DMS114 treated with DMSO at 0.1 percent for 48 hours (cell line): ENCODE measurements at regions not wholly inside any gene's neighbourhood (a gene's known extent, or its start where the extent isn't known, plus 50 kb on each side); places are given as distances from the start of the nearest gene placed in this dataset.
"Not testable (repeated sequence)": the region's sequence is repeated elsewhere in the genome, so short reads cannot be mapped to it uniquely, and the experiment has no call there.

Experiments used
- DNase-seq: peaks from one replicate; lab custom pipeline; 2025; ENCODE audit not compliant: unreplicated experiment; lab: John Stamatoyannopoulos, UW

GRCh38 chr5:77910602-77911188 is 134.6 kb upstream of the TBCA start:
- no peak for DNase-seq

GRCh38 chr5:77909237-77909636 is 133.1 kb upstream of the TBCA start:
- DNase-seq: no peak

GRCh38 chr5:77908787-77909186 is 132.6 kb upstream of the TBCA start:
- DNase-seq: no peak

- no peak for DNase-seq
These were observed 131.6 kb upstream of the TBCA start for GRCh38 chr5:77907786-77908185.

GRCh38 chr5:77906806-77907205 is 130.7 kb upstream of the TBCA start:
- no peak for DNase-seq

GRCh38 chr5:77904362-77904761 is 128.2 kb upstream of the TBCA start:
- no peak for DNase-seq

GRCh38 chr5:77900691-77901090 is 124.6 kb upstream of the TBCA start:
- no peak for DNase-seq

- DNase-seq: no peak
These were observed 122.2 kb upstream of the TBCA start for GRCh38 chr5:77898385-77898784.

GRCh38 chr5:77896338-77896737 is 120.2 kb upstream of the TBCA start:
- no peak for DNase-seq

GRCh38 chr5:77894103-77894502 is 118.0 kb upstream of the TBCA start:
- DNase-seq: not testable (repeated sequence)

GRCh38 chr5:77893225-77893860 is 117.2 kb upstream of the TBCA start:
- DNase-seq: no peak

- DNase-seq: no peak
These were observed 116.2 kb upstream of the TBCA start for GRCh38 chr5:77892061-77893010.

GRCh38 chr5:77885519-77885918 is 109.4 kb upstream of the TBCA start:
- no peak for DNase-seq

- DNase-seq: no peak
These were observed 106.6 kb upstream of the TBCA start for GRCh38 chr5:77882670-77883257.

- DNase-seq: no peak
These were observed 105.4 kb upstream of the TBCA start for GRCh38 chr5:77881528-77881927.

GRCh38 chr5:77877516-77878355 is 101.6 kb upstream of the TBCA start:
- DNase-seq: no peak

- no peak for DNase-seq
These were observed 100.8 kb upstream of the TBCA start for GRCh38 chr5:77876862-77877502.

GRCh38 chr5:77876316-77876715 is 100.2 kb upstream of the TBCA start:
- DNase-seq: no peak

GRCh38 chr5:77874691-77875090 is 98.6 kb upstream of the TBCA start:
- no peak for DNase-seq

GRCh38 chr5:77873239-77873638 is 97.1 kb upstream of the TBCA start:
- DNase-seq: no peak
